PC-3 (cell line): ENCODE measurements at regions not wholly inside any gene's neighbourhood (a gene's known extent, or its start where the extent isn't known, plus 50 kb on each side); places are given as distances from the start of the nearest gene placed in this dataset.

ENCODE experiments used
- EZH2 ChIP-seq: fragments of 300-600 bp; sonication (generic); IDR thresholded peaks from one replicate; pipeline ENCODE4 v1.6.1; 2017; ENCODE audit warnings: antibody characterized with exemption, mild to moderate bottlenecking, low read length; ENCODE audit not compliant: unreplicated experiment
- EZH2phosphoT487 ChIP-seq: fragments of 300-600 bp; sonication (generic); IDR thresholded peaks from 2 replicates; pipeline ENCODE4 v1.6.1; 2018; ENCODE audit warnings: mild to moderate bottlenecking, antibody characterized with exemption, low read length, borderline replicate concordance
- TF ChIP-seq, protein P1 (sequence below): fragments of 300-600 bp; sonication (generic); conservative IDR thresholded peaks from 2 replicates; pipeline ENCODE4 v1.5.1; 2017; ENCODE audit warnings: antibody characterized with exemption, low read depth, mild to moderate bottlenecking, low read length

DNA sequence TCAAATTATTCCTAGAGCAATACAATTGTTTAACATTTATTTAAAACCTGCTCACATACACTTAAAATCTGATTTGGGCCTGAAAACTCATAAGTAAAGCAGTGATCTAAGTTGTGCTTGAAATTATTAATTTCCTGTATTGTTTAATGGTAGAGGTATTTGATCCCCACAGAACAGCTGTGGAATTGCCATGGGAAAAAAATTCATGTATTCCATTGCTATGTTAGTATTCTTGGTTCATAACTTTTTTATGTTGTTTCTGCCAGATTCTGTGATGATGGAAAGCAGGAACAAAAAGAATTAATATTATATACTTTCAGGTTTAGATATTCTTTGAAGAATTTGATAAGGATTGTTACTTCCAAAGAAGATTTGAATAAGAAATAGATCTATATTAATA lies 831.5 kb upstream of the NR2F2 start:
- TF ChIP-seq, protein P1, sequence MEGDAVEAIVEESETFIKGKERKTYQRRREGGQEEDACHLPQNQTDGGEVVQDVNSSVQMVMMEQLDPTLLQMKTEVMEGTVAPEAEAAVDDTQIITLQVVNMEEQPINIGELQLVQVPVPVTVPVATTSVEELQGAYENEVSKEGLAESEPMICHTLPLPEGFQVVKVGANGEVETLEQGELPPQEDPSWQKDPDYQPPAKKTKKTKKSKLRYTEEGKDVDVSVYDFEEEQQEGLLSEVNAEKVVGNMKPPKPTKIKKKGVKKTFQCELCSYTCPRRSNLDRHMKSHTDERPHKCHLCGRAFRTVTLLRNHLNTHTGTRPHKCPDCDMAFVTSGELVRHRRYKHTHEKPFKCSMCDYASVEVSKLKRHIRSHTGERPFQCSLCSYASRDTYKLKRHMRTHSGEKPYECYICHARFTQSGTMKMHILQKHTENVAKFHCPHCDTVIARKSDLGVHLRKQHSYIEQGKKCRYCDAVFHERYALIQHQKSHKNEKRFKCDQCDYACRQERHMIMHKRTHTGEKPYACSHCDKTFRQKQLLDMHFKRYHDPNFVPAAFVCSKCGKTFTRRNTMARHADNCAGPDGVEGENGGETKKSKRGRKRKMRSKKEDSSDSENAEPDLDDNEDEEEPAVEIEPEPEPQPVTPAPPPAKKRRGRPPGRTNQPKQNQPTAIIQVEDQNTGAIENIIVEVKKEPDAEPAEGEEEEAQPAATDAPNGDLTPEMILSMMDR, result no peak
- TF ChIP-seq EZH2, result no peak
- no peak for TF ChIP-seq EZH2phosphoT487
